Epithelial cell of prostate (primary cell): ENCODE measurements at regions not wholly inside any gene's neighbourhood (a gene's known extent, or its start where the extent isn't known, plus 50 kb on each side); places are given as distances from the start of the nearest gene placed in this dataset.

ENCODE experiments used
- DNase-seq: peaks from one replicate; pipeline ENCODE4 v3.0.0-alpha.2; 2011; ENCODE audit warnings: low read depth, low spot score
- H3K27ac ChIP-seq: fragments of 450-650 bp; 2 replicates; pipeline ENCODE4 v1.5.1; 2017; ENCODE audit warnings: mild to moderate bottlenecking

DNA sequence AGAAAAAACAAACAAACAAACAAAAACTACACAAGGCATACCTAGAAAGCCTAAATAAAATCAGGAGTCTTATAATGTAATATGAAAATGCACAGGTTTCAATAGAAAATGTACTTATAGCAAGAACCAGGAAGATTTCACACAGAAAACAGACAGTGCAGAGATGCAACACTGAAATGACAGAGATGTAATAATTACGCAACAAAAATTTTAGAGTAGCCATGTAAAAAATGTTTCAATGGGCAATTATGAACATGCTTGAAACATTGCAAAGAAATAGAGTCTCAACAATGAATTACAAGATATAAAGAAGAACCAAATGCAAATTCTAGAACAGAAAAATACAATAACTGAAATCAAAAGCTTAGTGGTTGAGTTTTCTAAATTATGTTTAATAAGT is 405.9 kb downstream of the PLK2 start:
- no peak for DNase-seq
- no peak overlapping the region for H3K27ac ChIP-seq

- no peak for DNase-seq
- no peak overlapping the region for H3K27ac ChIP-seq
These were observed 410.9 kb downstream of the PLK2 start for GRCh38 chr5:58048954-58049353.

DNA sequence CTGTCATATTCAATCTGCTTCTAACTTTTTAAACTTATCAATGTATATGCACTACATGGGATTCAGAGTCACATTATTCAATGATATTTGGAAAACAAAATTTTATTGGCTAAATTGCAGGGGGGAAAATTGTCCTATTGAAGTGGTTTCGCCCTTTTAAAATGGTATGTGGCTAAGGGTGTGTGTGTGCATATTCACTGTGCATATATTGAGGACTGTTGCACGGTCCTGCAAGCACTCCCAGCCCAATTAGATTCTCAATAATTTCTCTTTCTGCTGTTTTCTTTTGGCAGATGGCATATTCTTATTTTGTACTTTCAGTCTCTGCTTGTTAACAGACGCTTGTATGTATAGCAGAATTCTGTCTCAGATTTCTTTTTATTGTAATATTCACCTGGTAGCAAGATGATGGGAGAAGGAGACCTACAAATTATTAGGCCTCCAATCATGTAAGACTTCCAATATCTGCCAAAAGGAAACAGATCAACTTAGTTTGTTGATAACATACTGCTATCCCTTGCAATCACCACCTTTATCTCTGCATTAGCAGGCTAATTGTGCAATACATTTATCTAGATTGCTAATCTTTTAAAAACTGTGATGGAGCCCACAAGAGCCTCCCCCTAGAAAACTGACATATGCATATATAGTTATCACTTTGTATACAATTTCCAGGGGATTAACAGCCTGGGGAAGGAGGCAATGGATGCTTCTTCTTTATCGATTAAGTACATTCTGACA is 411.5 kb downstream of the PLK2 start:
- no peak for DNase-seq
- H3K27ac ChIP-seq, result no peak overlapping the region

GRCh38 chr5:58046371-58046770 is 413.5 kb downstream of the PLK2 start:
- no peak for DNase-seq
- H3K27ac ChIP-seq, result no peak overlapping the region

GRCh38 chr5:58044166-58044565 is 415.7 kb downstream of the PLK2 start:
- no peak for DNase-seq
- H3K27ac ChIP-seq, result no peak overlapping the region

DNA sequence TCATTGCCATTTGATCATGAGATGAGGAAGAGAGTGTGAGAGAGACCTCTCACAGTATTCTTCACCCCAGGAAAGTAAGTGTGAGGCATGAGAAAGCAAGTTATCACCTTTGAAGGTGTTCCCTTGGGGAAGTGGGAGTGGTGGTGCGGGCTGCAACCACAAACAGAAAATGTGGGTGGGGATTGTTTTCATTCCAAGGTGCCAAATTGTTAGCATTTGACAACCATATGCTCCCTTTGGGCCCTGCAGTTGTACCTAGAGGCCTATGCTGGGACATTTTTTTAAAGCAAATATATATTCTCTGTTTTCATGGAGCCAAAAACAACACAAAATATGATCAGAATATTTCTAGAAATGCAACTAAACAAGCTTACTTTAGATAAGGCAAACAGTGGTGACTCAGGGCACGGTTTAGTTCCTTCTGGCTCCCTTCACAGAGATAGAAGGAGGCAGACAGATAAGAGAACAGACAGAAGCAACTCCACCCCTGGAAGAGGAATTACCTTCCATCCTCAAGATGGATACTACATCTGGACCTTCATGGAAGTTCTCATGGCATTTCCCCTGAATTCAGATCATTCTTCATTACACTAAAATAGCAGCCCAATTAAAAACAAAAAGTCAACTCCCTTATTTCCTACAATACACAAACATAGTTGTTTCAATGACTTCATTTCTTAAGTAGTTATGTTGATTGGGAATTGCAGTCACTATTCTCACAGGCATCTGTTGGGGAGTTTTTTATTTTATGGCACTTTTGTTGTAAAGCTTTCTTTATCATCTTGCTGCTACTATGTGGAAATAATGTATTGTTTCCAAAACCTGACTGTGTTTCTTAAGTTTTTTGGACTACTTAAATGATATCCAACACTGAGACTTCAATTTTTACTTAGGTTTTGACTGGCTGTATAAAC is 416.6 kb downstream of the PLK2 start:
- DNase-seq, result no peak
- no peak overlapping the region for H3K27ac ChIP-seq

DNA sequence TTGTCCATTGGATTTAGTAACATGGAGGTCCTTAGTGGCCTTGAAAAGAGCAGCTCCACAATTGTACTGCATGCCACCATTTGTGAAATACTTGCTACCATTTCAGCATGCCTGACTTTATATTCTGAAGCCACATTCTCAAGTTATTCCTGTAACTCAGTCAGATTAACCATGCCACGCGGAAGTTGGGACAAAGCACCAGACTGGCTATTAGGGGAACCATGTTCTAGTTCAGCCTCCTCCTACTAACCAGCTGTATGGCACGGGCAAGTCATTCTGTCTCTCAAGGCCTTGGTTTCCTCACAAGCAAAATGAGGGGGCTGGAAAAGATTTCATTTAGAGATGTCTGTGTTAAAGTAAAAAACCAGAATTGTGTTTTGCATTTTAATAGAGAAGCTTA is 418.0 kb downstream of the PLK2 start:
- no peak overlapping the region for H3K27ac ChIP-seq
- no peak for DNase-seq

DNA sequence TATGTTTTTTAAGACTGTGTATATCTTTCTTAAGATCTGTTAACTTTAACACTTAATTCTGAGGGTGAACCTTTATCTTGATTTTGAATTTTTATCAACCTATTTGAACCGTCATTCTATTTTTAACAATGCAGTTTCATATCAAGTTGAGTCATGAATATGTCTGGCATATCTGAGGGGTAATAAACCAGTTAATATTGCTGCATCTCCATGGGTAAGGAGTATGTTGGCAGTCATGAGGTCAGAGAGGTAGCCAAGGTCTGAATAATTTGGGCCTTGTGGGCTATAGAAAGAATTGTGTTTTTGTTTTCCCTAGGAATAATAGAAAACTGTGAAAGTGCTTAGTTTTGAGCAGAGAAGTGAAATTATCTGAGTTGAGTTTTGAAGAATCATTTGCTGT is 419.0 kb downstream of the PLK2 start:
- no peak for DNase-seq
- no peak overlapping the region for H3K27ac ChIP-seq

GRCh38 chr5:58040044-58040443 is 419.8 kb downstream of the PLK2 start:
- DNase-seq, result no peak
- H3K27ac ChIP-seq, result no peak overlapping the region

DNA sequence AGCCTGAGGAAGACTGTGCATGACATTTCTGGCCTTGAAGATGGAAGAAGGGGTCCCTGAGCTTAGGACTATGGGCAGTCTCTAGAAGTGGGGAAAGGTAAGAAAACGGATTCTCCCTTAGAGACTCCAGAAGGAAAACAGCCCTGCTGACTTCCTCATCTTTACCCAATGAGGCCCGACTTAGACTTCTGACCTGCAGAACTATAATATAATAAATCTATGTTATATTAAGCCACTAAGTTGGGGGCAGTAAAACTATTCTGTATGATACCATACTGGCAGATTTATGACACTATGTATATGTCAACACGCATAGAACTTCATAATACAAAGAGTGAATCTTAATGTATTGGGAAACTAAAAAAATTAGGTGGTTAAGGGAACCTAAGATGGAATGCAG is 422.0 kb downstream of the PLK2 start:
- no peak overlapping the region for H3K27ac ChIP-seq
- no peak for DNase-seq

GRCh38 chr5:58025809-58026208 is 434.1 kb downstream of the PLK2 start:
- no peak for DNase-seq
- H3K27ac ChIP-seq, result no peak overlapping the region

DNA sequence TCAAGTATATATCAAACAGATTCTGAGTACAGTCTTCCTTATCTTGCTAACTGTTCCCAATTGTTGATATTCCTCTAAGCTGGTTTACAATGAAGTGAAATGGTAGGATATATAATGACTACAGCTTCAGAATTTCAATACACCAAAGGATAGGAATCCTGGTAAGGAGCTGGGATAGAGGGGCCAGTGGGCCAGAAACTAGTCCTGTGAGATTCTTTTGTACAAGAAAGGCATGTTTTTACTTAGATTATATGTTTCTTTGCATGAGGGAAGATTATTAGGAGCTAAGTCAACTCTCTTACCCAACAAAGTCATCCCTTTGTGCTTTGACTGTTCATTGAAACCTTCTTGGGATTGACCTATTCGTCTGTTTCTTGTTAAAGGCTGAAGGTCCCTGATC is 435.7 kb downstream of the PLK2 start:
- no peak for DNase-seq
- H3K27ac ChIP-seq, result no peak overlapping the region

- no peak overlapping the region for H3K27ac ChIP-seq
- no peak for DNase-seq
These were observed 437.8 kb downstream of the PLK2 start for GRCh38 chr5:58022055-58022454.

- no peak for DNase-seq
- H3K27ac ChIP-seq, result no peak overlapping the region
These were observed 438.4 kb downstream of the PLK2 start for GRCh38 chr5:58021466-58021865.

DNA sequence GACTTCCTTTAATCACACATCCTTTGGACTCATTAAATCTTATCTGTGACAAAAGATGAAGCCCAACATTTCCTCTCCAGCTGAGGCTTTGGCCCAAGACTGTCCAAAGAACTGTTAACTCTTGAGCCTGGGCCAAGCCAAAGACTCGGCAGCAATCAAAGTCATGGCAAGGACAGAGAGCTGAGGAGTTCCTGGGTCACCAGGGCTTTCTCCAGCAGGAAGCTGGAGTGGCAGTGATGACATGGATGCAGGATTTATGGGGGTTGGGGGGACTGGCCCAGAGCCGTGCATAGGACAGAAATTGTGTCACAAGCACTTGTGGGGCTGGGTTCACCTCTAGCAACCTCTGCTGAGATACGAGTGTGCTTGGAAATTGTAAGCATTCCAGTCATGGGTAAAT is 440.3 kb downstream of the PLK2 start:
- H3K27ac ChIP-seq, result no peak overlapping the region
- no peak for DNase-seq

DNA sequence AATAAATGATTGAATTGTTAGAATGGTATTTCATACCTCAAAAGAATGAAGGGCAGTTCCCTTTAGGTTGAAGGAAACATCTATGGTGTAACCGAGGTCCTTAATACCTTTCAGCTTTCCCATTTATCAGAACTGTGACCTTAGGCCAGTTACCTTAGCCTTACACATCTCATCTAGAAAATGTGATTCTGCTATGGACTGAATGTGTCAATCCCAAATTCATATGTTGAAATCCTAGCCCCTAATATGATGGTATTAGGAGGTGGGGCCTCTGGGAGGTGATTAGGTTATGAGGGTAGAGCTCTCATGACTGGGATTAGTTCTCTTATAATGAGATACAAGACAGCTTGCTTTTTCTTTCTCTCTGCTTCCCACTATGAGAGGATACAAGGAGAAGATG is 441.9 kb downstream of the PLK2 start:
- no peak overlapping the region for H3K27ac ChIP-seq
- no peak for DNase-seq

DNA sequence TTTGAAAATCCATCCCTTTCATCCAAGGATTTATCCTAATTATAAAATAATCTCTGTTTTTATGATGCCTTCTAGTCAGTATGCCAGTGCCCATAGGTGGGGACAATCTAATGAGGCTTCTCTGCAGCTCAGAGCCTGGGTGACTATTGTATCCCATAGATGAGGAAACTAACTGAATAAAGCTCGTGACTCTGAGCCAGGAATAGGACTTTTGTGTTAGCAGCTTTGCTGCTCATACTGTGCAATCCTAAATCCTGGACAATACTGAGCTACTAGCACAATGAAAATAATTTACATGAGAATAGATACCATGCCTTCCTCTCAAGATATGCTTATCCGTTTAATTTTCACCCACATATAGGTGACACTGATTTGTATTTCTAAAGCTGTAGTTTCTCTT is 443.0 kb downstream of the PLK2 start:
- H3K27ac ChIP-seq, result no peak overlapping the region
- DNase-seq, result no peak

GRCh38 chr5:58016358-58016757 is 443.5 kb downstream of the PLK2 start:
- no peak for DNase-seq
- no peak overlapping the region for H3K27ac ChIP-seq

- no peak for DNase-seq
- no peak overlapping the region for H3K27ac ChIP-seq
These were observed 444.7 kb downstream of the PLK2 start for GRCh38 chr5:58015175-58015574.

DNA sequence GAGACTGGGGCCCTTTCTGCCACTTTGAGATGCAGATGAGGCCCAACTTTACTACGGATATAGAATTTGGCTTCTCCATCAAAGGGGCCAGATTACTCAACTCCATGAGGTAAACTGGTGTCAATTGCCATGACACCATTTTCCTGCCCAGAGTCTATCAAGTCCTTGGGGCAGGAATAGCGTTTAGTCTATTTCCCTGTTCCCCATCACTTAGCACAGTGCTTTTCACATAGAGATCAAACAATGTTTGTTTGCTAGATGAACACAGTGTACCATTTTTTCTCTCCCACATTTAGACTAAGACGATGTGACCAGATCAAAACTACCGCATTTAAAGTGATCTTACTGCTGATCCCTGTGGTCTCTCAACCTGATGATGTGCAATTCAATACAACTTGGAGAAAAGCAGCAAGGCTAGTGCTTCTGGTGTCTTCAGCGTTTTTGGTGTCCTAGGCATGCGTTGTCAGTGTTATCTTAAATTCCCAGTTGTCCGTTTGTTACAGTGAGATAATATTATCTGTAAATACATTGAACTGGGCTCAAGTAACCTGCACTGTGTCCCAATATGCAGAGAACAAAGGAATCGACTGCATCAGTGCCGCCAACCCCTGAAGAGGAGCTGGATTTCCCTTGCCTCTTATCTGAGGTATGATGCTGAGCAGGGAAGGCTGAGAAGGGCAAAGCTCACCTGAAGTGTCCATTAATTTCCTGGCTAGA is 446.2 kb downstream of the PLK2 start:
- no peak for DNase-seq
- no peak overlapping the region for H3K27ac ChIP-seq

GRCh38 chr5:58012801-58013315 is 447.0 kb downstream of the PLK2 start:
- DNase-seq, result no peak
- no peak overlapping the region for H3K27ac ChIP-seq
